ENCODE measurements at regions not wholly inside any gene's neighbourhood (a gene's known extent, or its start where the extent isn't known, plus 50 kb on each side); places are given as distances from the start of the nearest gene placed in this dataset.

- WGBS, 2 donors = 68 to 82% methylated on average over 7 to 11 of the region's 11 CpGs
- no peak for ATAC-seq
- TF ChIP-seq POLR2A (IDR thresholded peaks at IDR 0.05) (no peak), CTCF (IDR thresholded peaks at IDR 0.05) (no peak)
- Histone ChIP-seq H3K9me3 (no peaks in the 10 kb centered on the region), H3K27ac (no peak overlapping the region), H3K27me3 (no peaks in the 10 kb centered on the region), H3K36me3 (replicated peaks in 1 of 2; ENCODE audit: insufficient read depth in 1 of 2, low read depth in 2 of 2) (no peaks in the 10 kb centered on the region), H3K4me1 (peaks cover 8% of the 10 kb centered on the region), H3K4me3 (no peak overlapping the region)
- intact Hi-C loops (cut with DNase I) = no loop called here
- DNase-seq = no peak
Observed at GRCh38 chr13:50594276-50595051, 249.0 kb downstream of the DLEU7 start.

GRCh38 chr13:50595196-50595595, 248.3 kb downstream of the DLEU7 start:
- intact Hi-C loops (cut with DNase I) = no loop called here
- H3K27ac ChIP-seq = no peak overlapping the region
- no peaks in the 10 kb centered on the region for H3K27me3 ChIP-seq
- H3K9me3 ChIP-seq = no peaks in the 10 kb centered on the region
- TF ChIP-seq CTCF (IDR thresholded peaks at IDR 0.05) = no peak
- no peak for TF ChIP-seq POLR2A (IDR thresholded peaks at IDR 0.05)
- ATAC-seq (no peak), DNase-seq (no peak)
- no peak overlapping the region for H3K4me3 ChIP-seq
- WGBS, 2 donors = 70 to 76% methylated on average over 3 of the region's 3 CpGs
- H3K4me1 ChIP-seq = peaks cover 8% of the 10 kb centered on the region
- no peaks in the 10 kb centered on the region for H3K36me3 ChIP-seq (replicated peaks in 1 of 2; ENCODE audit: insufficient read depth in 1 of 2, low read depth in 2 of 2)

DNA sequence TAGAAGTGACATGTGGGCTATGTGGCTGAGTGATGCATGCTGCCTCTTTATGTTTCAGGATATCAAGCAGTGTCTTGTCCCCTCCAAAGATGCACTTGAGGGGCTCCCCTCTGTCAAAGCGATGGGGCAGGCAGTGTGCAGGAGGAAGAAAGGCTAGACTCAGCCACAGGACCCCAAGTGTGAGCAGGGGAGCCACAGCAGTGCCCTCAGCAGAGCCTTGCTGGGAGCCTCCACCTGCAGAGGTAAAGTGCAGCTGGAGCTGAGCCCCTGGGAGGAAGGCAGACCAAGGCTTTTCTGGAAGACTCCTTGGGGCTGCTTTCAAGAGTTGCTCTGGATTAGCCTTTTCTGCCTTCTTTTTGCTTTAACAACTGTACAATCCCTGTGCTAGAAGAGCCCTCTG, 247.3 kb downstream of the DLEU7 start:
- H3K9me3 ChIP-seq = no peaks in the 10 kb centered on the region
- 83 to 100% methylated on average over 1 of the region's 1 CpG for WGBS, 2 donors
- H3K4me1 ChIP-seq = peaks cover 8% of the 10 kb centered on the region
- intact Hi-C loops (cut with DNase I) = no loop called here
- no peak overlapping the region for H3K4me3 ChIP-seq
- ATAC-seq (no peak), DNase-seq (no peak)
- H3K27me3 ChIP-seq = no peaks in the 10 kb centered on the region
- TF ChIP-seq POLR2A (IDR thresholded peaks at IDR 0.05) (no peak), CTCF (IDR thresholded peaks at IDR 0.05) (no peak)
- no peaks in the 10 kb centered on the region for H3K36me3 ChIP-seq (replicated peaks in 1 of 2; ENCODE audit: insufficient read depth in 1 of 2, low read depth in 2 of 2)
- H3K27ac ChIP-seq = no peak overlapping the region

- no peak for TF ChIP-seq POLR2A (IDR thresholded peaks at IDR 0.05)
- TF ChIP-seq CTCF (IDR thresholded peaks at IDR 0.05) = no peak
- H3K27ac ChIP-seq = no peak overlapping the region
- H3K9me3 ChIP-seq = no peaks in the 10 kb centered on the region
- DNase-seq (no peak), ATAC-seq (no peak)
- H3K4me1 ChIP-seq = peaks cover 8% of the 10 kb centered on the region
- intact Hi-C loops (cut with DNase I) = no loop called here
- H3K36me3 ChIP-seq (replicated peaks in 1 of 2; ENCODE audit: insufficient read depth in 1 of 2, low read depth in 2 of 2) = no peaks in the 10 kb centered on the region
- WGBS, 2 donors = 61 to 67% methylated on average over 2 of the region's 2 CpGs
- no peaks in the 10 kb centered on the region for H3K27me3 ChIP-seq
- no peak overlapping the region for H3K4me3 ChIP-seq
Observed at GRCh38 chr13:50596776-50597203, 246.7 kb downstream of the DLEU7 start.

- 10 to 18% methylated on average over 3 of the region's 3 CpGs for WGBS, 2 donors
Observed at GRCh38 chr13:50598338-50598737, 245.2 kb downstream of the DLEU7 start.

More at GRCh38 chr13:50598338-50598737, 245.2 kb downstream of the DLEU7 start:
- no peak overlapping the region for H3K27ac ChIP-seq
- H3K4me3 ChIP-seq = no peak overlapping the region
- peaks cover 8% of the 10 kb centered on the region for H3K4me1 ChIP-seq
- H3K36me3 ChIP-seq (replicated peaks in 1 of 2; ENCODE audit: insufficient read depth in 1 of 2, low read depth in 2 of 2) = no peaks in the 10 kb centered on the region
- intact Hi-C loops (cut with DNase I) = no loop called here
- ATAC-seq = no peak
- no peak for DNase-seq
- no peaks in the 10 kb centered on the region for H3K9me3 ChIP-seq
- TF ChIP-seq CTCF (IDR thresholded peaks at IDR 0.05) (no peak), POLR2A (IDR thresholded peaks at IDR 0.05) (no peak)
- no peaks in the 10 kb centered on the region for H3K27me3 ChIP-seq

Data from body of pancreas (tissue), 4 donors.